Liver (tissue), 8 donors: ENCODE measurements at regions not wholly inside any gene's neighbourhood (a gene's known extent, or its start where the extent isn't known, plus 50 kb on each side); places are given as distances from the start of the nearest gene placed in this dataset.

Experiments
- DNase-seq: peaks from one replicate; pipeline ENCODE4 v3.0.0-alpha.2; 2017; ENCODE audit warnings: low spot score
- H3K27ac ChIP-seq, 2 donors: one replicate each; pipeline ENCODE4 v1.7.0; 2013; ENCODE audit warnings: inconsistent platforms in 2 of 2, low read length in 2 of 2, control low read depth in 1 of 2, low read depth in 1 of 2, mild to moderate bottlenecking in 1 of 2
- H3K27me3 ChIP-seq, 4 donors: one replicate each; pipeline versions ENCODE4 v1.6.1 to v1.7.0; 2013; ENCODE audit warnings: low read length in 3 of 4, inconsistent platforms in 1 of 4, mild to moderate bottlenecking in 1 of 4, moderate library complexity in 1 of 4; ENCODE audit not compliant: control insufficient read depth in 4 of 4, insufficient read depth in 4 of 4
- H3K36me3 ChIP-seq, 4 donors: one replicate each; pipeline versions ENCODE4 v1.6.1 to v1.7.0; 2013; ENCODE audit warnings: low read length in 3 of 4, mild to moderate bottlenecking in 3 of 4, low read depth in 1 of 4, moderate library complexity in 1 of 4; ENCODE audit not compliant: control insufficient read depth in 4 of 4, insufficient read depth in 3 of 4
- H3K4me1 ChIP-seq, 4 donors: one replicate each; pipeline versions ENCODE4 v1.6.1 to v1.7.0; 2013; ENCODE audit warnings: low read length in 3 of 4, mild to moderate bottlenecking in 3 of 4, moderate library complexity in 1 of 4; ENCODE audit not compliant: control insufficient read depth in 4 of 4, insufficient read depth in 4 of 4
- H3K4me3 ChIP-seq, 3 donors: one replicate each; pipeline versions ENCODE4 v1.6.1 to v1.7.0; 2013; ENCODE audit warnings: low read length in 3 of 3, control low read depth in 1 of 3, low read depth in 1 of 3, mild to moderate bottlenecking in 1 of 3
- H3K9ac ChIP-seq, 2 donors: one replicate each; pipeline ENCODE4 v1.7.0; 2013; ENCODE audit warnings: low read length in 2 of 2, mild to moderate bottlenecking in 2 of 2, moderate library complexity in 2 of 2, control low read depth in 1 of 2, low read depth in 1 of 2
- H3K9me3 ChIP-seq, 4 donors: one replicate each; pipeline versions ENCODE4 v1.6.1 to v1.7.0; 2013; ENCODE audit warnings: low read length in 3 of 4; ENCODE audit not compliant: control insufficient read depth in 4 of 4
- CTCF ChIP-seq: fragments of 150-350 bp; IDR thresholded peaks from 2 replicates; pipeline ENCODE4 v1.5.1; 2017; ENCODE audit warnings: improper control_type of control experiment, low read depth, low read length; ENCODE audit not compliant: missing input control
- EGR1 ChIP-seq, 2 donors: IDR thresholded peaks; 2 replicates each; pipeline ENCODE4 v1.6.1; 2016 to 2018; ENCODE audit warnings: antibody characterized with exemption in 2 of 2, low read depth in 2 of 2
- FOXA1 ChIP-seq: IDR thresholded peaks from 2 replicates; pipeline ENCODE4 v1.6.1; 2016; ENCODE audit warnings: antibody characterized with exemption
- GABPA ChIP-seq, 2 donors: IDR thresholded peaks in 1 of 2; conservative IDR thresholded peaks in 1 of 2; 2 replicates each; pipeline ENCODE4 v1.6.1; 2016; ENCODE audit warnings: antibody characterized with exemption in 2 of 2, mild to moderate bottlenecking in 1 of 2, moderate library complexity in 1 of 2
- HNF4A ChIP-seq, 2 donors: conservative IDR thresholded peaks; 2 replicates each; pipeline ENCODE4 v1.6.1; 2016; ENCODE audit warnings: antibody characterized with exemption in 2 of 2, mild to moderate bottlenecking in 2 of 2
- HNF4G ChIP-seq: IDR thresholded peaks from 2 replicates; pipeline ENCODE4 v1.6.1; 2016; ENCODE audit warnings: antibody characterized with exemption
- JUND ChIP-seq, 2 donors: IDR thresholded peaks; 2 replicates each; pipeline ENCODE4 v1.6.1; 2016; ENCODE audit warnings: antibody characterized with exemption in 2 of 2
- NR2F2 ChIP-seq: IDR thresholded peaks from 2 replicates; pipeline ENCODE4 v1.6.1; 2016; ENCODE audit warnings: antibody characterized with exemption
- RAD21 ChIP-seq, 2 donors: IDR thresholded peaks; 2 replicates each; pipeline ENCODE4 v1.6.1; 2016; ENCODE audit warnings: antibody characterized with exemption in 2 of 2, mild to moderate bottlenecking in 2 of 2
- RXRA ChIP-seq, 2 donors: IDR thresholded peaks; 2 replicates each; pipeline ENCODE4 v1.6.1; 2017 to 2018; ENCODE audit warnings: antibody characterized with exemption in 2 of 2, mild to moderate bottlenecking in 1 of 2
- SP1 ChIP-seq: IDR thresholded peaks from 2 replicates; pipeline ENCODE4 v1.6.1; 2018; ENCODE audit warnings: antibody characterized with exemption, mild to moderate bottlenecking
- TAF1 ChIP-seq: conservative IDR thresholded peaks from 2 replicates; pipeline ENCODE4 v1.6.1; 2016; ENCODE audit warnings: antibody characterized with exemption, mild to moderate bottlenecking
- WGBS: extraction: QIAGEN DNeasy Blood & Tissue Kit; methylation state at CpG from one replicate; pipeline ENCODE4 v1.1.7; 2013; 5-methylcytosine and 5-hydroxymethylcytosine counted together
- TF ChIP-seq, protein P1 (sequence below): IDR thresholded peaks from 2 replicates; pipeline ENCODE4 v1.6.1; 2016; ENCODE audit warnings: antibody characterized with exemption
- TF ChIP-seq, protein P2 (sequence below): IDR thresholded peaks from 2 replicates; pipeline ENCODE4 v1.6.1; 2016; ENCODE audit warnings: antibody characterized with exemption, mild to moderate bottlenecking
- TF ChIP-seq, protein P3 (sequence below): IDR thresholded peaks from 2 replicates; pipeline ENCODE4 v1.6.1; 2016; ENCODE audit warnings: antibody characterized with exemption
- donor health status: healthy.
- donor health status: healthy.
- donor health status: healthy.
- donor health status: healthy.
- donor health status: healthy.

DNA sequence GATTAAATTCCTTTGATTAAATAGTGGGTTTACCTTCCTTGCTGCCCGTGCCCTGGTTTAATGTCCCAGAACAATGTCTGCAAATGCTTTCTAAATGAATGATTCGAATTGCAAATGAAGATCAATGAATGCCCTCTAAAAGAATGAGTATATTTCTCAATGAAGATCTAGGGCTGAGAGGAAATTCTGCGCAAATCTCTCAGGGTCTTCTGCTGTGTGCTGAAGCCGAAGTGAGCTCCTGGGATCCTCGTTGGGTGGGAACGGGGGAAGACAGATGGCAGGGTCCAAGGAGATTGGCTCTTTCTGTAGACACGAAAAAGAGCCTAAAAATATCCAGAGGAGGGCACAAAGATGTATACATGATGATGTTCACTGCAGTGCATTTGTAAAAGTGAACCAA lies 224.8 kb downstream of the STIM2 start:
- no peak overlapping the region for H3K9ac ChIP-seq
- H3K9me3 ChIP-seq, result peaks cover 0 to 2% (median 0%) of the 10 kb centered on the region in 4 donors
- no peak for TF ChIP-seq SP1
- no peaks in the 10 kb centered on the region for H3K36me3 ChIP-seq
- peaks cover 0 to 7% (median 5%) of the 10 kb centered on the region in 4 donors for H3K4me1 ChIP-seq
- peaks cover 0 to 17% (median 6%) of the 10 kb centered on the region in 4 donors for H3K27me3 ChIP-seq
- DNase-seq, result no peak
- H3K27ac ChIP-seq, result no peak overlapping the region
- no peak overlapping the region for H3K4me3 ChIP-seq
- 47% methylated on average over 7 of the region's 7 CpGs for WGBS

DNA sequence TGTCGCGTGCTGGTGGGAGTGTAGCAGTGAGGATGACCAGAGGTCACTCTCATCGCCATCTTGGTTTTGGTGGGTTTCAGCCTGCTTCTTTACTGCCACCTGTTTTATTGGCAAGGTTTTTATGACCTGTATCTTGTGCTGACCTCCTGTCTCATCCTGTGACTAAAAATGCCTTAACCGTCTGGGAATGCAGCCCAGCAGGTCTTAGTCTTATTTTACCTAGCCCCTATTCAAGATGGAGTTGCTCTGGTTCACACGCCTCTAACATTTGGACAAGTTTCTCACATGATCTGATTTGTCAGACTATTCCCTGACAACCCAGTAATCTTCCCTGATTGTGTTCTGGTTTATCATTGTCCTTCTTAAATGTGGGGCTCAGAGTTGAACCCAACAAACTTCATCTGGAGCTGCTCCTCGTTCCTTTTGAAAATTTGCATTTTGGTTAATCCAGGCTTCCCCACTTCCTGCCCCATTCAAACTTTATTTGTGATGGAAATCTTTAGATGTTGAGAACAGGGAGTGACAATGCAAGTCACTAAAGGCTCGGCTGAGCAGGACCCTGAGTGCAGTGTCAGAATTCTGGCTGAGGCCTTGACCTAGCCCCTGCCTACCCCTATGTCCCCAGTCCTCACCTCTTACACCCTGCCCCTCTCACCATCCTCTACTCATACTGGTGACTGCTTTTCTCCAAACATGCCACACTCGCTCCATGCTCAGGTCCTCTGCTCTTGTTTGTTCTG lies 226.8 kb downstream of the STIM2 start:
- WGBS, result 85% methylated on average over 8 of the region's 8 CpGs
- no peak overlapping the region for H3K9ac ChIP-seq
- H3K36me3 ChIP-seq, result no peaks in the 10 kb centered on the region
- H3K9me3 ChIP-seq, result peaks cover 0 to 2% (median 0%) of the 10 kb centered on the region in 4 donors
- H3K27me3 ChIP-seq, result peaks cover 2 to 17% (median 6%) of the 10 kb centered on the region in 4 donors
- TF ChIP-seq JUND (IDR thresholded peaks at IDR 0.05), result no peak
- no peak for TF ChIP-seq HNF4A (conservative IDR thresholded peaks at IDR 0.05)
- TF ChIP-seq, protein P1, sequence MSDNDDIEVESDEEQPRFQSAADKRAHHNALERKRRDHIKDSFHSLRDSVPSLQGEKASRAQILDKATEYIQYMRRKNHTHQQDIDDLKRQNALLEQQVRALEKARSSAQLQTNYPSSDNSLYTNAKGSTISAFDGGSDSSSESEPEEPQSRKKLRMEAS, result no peak
- no peak for TF ChIP-seq FOXA1
- TF ChIP-seq SP1, result no peak
- TF ChIP-seq, protein P2, sequence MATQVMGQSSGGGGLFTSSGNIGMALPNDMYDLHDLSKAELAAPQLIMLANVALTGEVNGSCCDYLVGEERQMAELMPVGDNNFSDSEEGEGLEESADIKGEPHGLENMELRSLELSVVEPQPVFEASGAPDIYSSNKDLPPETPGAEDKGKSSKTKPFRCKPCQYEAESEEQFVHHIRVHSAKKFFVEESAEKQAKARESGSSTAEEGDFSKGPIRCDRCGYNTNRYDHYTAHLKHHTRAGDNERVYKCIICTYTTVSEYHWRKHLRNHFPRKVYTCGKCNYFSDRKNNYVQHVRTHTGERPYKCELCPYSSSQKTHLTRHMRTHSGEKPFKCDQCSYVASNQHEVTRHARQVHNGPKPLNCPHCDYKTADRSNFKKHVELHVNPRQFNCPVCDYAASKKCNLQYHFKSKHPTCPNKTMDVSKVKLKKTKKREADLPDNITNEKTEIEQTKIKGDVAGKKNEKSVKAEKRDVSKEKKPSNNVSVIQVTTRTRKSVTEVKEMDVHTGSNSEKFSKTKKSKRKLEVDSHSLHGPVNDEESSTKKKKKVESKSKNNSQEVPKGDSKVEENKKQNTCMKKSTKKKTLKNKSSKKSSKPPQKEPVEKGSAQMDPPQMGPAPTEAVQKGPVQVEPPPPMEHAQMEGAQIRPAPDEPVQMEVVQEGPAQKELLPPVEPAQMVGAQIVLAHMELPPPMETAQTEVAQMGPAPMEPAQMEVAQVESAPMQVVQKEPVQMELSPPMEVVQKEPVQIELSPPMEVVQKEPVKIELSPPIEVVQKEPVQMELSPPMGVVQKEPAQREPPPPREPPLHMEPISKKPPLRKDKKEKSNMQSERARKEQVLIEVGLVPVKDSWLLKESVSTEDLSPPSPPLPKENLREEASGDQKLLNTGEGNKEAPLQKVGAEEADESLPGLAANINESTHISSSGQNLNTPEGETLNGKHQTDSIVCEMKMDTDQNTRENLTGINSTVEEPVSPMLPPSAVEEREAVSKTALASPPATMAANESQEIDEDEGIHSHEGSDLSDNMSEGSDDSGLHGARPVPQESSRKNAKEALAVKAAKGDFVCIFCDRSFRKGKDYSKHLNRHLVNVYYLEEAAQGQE, result no peak
- TF ChIP-seq TAF1, result no peak
- no peak for TF ChIP-seq NR2F2
- peaks cover 0 to 7% (median 5%) of the 10 kb centered on the region in 4 donors for H3K4me1 ChIP-seq
- H3K4me3 ChIP-seq, result no peak overlapping the region
- no peak overlapping the region for H3K27ac ChIP-seq
- DNase-seq, result no peak

GRCh38 chr4:27088491-27088890 lies 227.8 kb downstream of the STIM2 start:
- Histone ChIP-seq H3K4me1 (peaks cover 0 to 7% (median 5%) of the 10 kb centered on the region in 4 donors), H3K27ac (no peak overlapping the region), H3K36me3 (no peaks in the 10 kb centered on the region), H3K4me3 (no peak overlapping the region), H3K27me3 (peaks cover 2 to 17% (median 4%) of the 10 kb centered on the region in 4 donors), H3K9me3 (no peaks in the 10 kb centered on the region), H3K9ac (no peak overlapping the region)
- TF ChIP-seq CTCF (no peak), HNF4G (no peak), RAD21 (IDR thresholded peaks at IDR 0.05) (no peak), GABPA (IDR thresholded peaks at IDR 0.05 in 1 of 2, conservative IDR thresholded peaks at IDR 0.05 in 1 of 2) (no peak), HNF4A (conservative IDR thresholded peaks at IDR 0.05) (no peak), SP1 (no peak), TAF1 (no peak), EGR1 (IDR thresholded peaks at IDR 0.05; ENCODE audit: low read depth in 2 of 2) (no peak), FOXA1 (no peak), RXRA (IDR thresholded peaks at IDR 0.05) (no peak)
- TF ChIP-seq, protein P3, sequence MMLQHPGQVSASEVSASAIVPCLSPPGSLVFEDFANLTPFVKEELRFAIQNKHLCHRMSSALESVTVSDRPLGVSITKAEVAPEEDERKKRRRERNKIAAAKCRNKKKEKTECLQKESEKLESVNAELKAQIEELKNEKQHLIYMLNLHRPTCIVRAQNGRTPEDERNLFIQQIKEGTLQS, result no peak
- TF ChIP-seq, protein P2, result no peak
- no peak for DNase-seq
- WGBS, result 34% methylated on average over 5 of the region's 5 CpGs
